Keratinocyte (primary cell): ENCODE measurements at regions not wholly inside any gene's neighbourhood (a gene's known extent, or its start where the extent isn't known, plus 50 kb on each side); places are given as distances from the start of the nearest gene placed in this dataset.
"Not testable (repeated sequence)": the region's sequence is repeated elsewhere in the genome, so short reads cannot be mapped to it uniquely, and the experiment has no call there.

Source experiments
- CTCF ChIP-seq, 3 experiments: IDR thresholded peaks in 1 of 3; conservative IDR thresholded peaks in 1 of 3; optimal IDR thresholded peaks in 1 of 3; 2 replicates in 2 of 3; 3 replicates in 1 of 3; pipeline versions ENCODE3 to v1.5.1; 2011; ENCODE audit warnings: low read length in 3 of 3, mild to moderate bottlenecking in 3 of 3, moderate library complexity in 2 of 3, control low read depth in 1 of 3, inconsistent platforms in 1 of 3; ENCODE audit not compliant: insufficient read depth in 2 of 3; ENCODE audit errors: extremely low read depth in 1 of 3
- EZH2 ChIP-seq: IDR thresholded peaks from one replicate; pipeline ENCODE4 v1.6.1; 2012; ENCODE audit warnings: inconsistent platforms, mild to moderate bottlenecking, low read length, moderate library complexity

GRCh38 chr5:176033186-176033585, 65.1 kb upstream of the THOC3 start:
- TF ChIP-seq CTCF (optimal IDR thresholded peaks at IDR 0.05 in 1 of 3, IDR thresholded peaks at IDR 0.05 in 1 of 3, conservative IDR thresholded peaks at IDR 0.05 in 1 of 3; ENCODE audit: extremely low read depth in 1 of 3, insufficient read depth in 2 of 3, low read length in 3 of 3); EZH2: not testable (repeated sequence)
